GM19372 (cell line): ENCODE measurements at regions not wholly inside any gene's neighbourhood (a gene's known extent, or its start where the extent isn't known, plus 50 kb on each side); places are given as distances from the start of the nearest gene placed in this dataset.

Experiments
- ATAC-seq: cut with Tn5 transposase; IDR thresholded peaks from one replicate; pipeline ENCODE4 v1.9.1; 2021; ENCODE audit warnings: mild to moderate bottlenecking, low read depth, moderate library complexity; ENCODE audit not compliant: unreplicated experiment

- no peak for ATAC-seq
Observed at GRCh38 chr7:52289247-52289646, 746.2 kb upstream of the POM121L12 start.

DNA sequence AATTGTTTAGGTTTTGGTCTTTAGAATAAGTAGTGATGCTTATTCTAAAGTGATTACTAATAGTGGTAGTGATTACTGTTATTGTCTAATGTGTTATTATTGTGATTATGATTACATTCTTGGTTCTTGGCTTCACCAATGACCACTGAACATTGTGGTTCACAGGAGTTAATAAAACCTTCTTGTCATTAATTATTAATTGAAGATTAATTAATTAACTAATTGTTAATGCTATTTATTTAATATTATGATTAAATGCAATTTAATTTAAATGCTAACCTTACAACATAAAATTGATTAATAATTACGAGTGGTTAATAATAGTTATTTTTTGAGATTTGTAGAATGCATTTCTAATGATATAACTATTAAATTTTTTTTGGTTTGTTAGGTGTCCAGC, 747.7 kb upstream of the POM121L12 start:
- ATAC-seq: no peak

- ATAC-seq: no peak
Observed at GRCh38 chr7:52285689-52286088, 749.7 kb upstream of the POM121L12 start.

DNA sequence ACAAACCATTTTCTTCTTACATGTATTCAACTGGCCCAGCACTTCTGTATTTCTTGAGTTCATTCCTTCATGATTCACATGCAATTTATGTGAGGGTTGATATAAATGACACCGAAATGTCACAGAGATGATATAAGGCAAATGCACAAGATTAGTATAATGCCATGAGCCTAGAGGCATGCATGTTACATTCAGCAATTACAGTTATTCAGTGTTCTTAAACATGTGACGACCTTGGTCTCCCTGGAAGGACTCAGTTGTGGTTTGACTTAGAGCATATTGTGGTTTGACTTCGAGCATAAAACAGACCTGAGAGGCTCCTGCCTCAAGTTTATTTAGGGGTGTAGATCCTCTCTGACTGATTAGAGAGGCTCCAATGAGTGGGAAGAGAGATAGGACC, 752.1 kb upstream of the POM121L12 start:
- no peak for ATAC-seq

DNA sequence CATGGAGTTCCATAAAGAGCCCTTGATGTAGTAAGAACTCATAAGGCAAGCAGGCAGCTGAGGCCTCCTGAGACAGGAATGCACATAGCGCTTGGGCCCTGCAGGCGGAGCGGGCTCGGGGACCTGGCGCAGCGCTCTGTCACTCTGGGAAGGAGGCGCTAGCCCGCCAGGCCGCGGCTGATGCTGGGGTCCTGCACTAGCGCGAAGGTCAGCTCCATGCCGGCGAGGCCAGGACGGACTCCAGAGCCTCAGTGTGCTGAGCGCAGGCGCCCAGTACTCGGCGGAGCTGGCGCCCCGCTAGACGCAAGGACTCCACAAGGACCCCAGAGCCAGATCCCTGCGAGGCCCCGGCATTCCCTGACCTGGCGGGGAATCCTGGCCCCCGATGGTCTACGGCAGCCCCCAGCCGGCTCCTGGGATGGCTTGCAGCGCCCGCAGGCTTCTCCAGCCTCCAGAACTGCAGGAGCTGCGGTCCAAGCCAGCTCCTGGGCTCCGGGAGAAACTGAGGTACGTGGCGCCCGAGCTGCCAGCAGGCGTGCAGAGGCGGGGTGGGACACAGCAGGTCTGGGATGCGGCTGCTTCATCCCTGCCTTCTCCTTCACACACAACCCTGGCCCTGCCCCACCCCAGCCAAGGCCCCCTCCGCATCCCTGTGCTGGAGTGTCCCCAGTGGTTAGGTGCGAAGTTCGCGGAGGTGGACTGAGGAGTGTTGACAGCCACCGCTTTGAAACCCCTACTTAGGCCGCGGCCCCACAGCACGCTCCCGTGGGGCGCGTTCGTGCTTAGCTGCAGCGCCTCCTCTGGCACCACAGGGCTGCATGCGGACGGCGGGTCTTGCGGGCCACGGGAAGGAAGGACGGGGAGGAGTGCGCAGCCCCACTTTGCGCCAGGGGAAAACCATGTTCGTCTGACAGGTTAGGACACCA, 761.5 kb upstream of the POM121L12 start:
- no peak for ATAC-seq

DNA sequence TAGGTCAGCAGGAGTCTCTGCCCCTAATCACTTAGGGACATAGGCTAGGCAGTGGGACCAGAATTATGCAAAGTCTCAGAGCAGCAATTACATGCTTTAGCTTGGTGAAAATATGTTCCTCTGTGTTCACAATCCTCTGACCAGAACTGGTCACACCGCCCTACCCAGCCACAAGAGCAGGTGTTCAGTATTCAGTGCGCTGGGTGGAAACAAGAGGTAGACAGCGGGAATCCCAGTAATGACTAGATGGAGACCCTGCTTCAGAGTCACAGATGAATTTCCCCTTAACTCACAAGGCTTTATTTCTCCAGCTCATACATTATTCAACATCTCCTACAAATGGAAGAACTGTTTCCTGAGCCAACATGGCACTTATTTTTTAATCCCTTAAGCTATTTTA, 763.7 kb upstream of the POM121L12 start:
- ATAC-seq: no peak

DNA sequence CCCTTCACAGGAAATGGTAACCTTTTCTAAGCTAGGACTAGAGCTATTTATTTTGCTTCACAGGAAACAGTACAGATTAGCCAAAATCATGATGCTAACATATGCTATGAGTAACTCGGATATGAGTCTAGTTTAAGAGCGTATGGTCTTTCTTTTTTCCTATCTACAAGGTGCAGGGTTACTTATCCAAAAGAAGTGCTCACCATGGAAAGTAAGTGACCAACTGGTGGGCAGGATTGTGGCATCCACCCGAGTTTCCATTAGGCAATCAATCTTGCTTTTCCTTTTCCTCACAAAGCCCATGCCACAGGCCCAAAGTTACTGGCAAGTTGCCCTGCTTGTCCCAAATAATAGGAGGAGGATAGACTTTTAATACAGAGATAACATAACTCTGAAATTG, 765.1 kb upstream of the POM121L12 start:
- ATAC-seq: no peak

DNA sequence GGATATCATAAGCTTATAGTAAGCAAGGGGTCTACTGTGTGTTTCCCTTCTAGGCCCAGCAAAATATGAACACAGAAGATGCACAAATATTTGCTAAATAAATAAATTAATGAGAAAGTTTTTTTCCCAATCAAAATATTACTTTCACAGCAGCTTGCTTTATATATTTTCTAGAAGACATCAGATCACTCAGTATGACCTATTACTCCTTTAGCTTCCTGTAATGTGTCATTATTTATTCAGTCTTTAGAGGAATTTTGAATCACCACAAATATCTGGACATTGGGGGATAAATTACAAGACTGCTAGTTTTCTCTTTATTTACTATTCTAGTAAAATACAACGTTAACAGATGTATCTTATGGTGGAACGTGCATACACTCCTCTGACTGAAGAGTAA, 765.8 kb upstream of the POM121L12 start:
- ATAC-seq: no peak

GRCh38 chr7:52261057-52261456, 774.4 kb upstream of the POM121L12 start:
- ATAC-seq: no peak

DNA sequence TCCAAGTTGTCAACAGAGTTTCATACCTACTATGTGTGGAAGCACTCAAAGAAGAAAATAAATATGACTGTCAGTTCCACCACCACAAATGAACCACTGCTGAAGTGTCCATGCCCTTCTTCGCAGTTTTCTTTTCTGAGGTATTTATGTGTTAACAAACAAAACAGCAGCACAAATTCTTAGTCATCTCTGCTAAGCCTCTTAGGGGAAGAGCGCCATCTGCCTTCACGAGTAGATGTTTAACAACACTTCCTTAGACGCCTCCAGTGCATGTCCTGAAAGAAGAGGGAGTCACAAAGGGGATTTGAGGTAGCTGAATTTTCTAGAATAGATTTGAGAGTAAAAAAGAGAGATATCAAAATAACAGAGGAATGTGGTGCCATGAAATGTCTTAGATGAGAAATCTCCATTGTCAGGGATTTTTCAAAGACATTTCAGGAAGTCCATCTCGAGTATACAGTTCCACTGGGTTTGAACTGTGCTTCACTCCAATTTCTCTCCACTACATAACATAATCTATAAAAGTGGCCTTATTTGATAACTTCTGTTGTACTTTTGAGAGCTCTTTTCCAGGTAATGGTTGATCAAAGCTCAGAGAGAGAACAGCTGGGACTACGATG, 775.3 kb upstream of the POM121L12 start:
- no peak for ATAC-seq

GRCh38 chr7:52257890-52258289, 777.5 kb upstream of the POM121L12 start:
- no peak for ATAC-seq

GRCh38 chr7:52254396-52255010, 780.9 kb upstream of the POM121L12 start:
- ATAC-seq: no peak

- ATAC-seq: no peak
Observed at GRCh38 chr7:52253953-52254352, 781.5 kb upstream of the POM121L12 start.

DNA sequence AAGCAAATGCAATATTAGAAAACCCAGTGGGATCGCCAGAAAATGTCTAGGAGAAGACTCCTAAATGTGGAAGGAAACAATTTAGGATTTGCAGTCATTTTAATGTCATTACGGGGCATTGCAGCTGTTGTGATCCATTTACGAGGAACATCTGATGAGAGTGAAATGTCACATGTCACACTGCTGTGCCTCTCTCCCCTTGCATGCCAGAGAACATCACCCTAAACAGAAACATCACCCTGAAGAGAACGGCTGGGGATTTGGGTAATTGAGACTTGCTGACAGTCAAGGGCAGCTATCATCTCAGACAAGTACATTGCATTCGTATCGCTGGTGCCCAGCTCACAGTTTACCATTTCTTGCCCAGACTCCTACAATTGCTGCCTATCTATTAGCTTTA, 785.7 kb upstream of the POM121L12 start:
- ATAC-seq: no peak

GRCh38 chr7:52247518-52247917, 787.9 kb upstream of the POM121L12 start:
- no peak for ATAC-seq

GRCh38 chr7:52243685-52244084, 791.7 kb upstream of the POM121L12 start:
- ATAC-seq: no peak

DNA sequence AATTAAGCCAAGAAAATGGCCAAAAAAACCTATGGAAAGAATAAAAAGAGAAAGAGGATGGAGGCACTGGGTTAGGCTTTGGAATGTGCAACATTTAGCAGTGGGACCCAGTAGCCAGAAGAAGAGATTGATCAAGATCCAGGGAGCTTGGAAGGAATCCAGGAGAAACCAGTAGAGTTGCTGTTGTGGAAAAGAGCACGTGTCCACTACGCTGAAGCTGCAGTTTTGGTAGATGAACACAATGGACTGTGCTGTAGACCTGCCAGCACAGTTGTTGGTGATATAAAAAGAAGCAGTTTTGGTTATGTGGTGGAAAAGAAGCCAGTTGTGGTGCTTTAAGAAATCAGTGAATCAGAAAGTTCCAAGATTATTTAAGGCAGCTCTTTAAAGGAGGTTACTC, 802.2 kb upstream of the POM121L12 start:
- no peak for ATAC-seq

DNA sequence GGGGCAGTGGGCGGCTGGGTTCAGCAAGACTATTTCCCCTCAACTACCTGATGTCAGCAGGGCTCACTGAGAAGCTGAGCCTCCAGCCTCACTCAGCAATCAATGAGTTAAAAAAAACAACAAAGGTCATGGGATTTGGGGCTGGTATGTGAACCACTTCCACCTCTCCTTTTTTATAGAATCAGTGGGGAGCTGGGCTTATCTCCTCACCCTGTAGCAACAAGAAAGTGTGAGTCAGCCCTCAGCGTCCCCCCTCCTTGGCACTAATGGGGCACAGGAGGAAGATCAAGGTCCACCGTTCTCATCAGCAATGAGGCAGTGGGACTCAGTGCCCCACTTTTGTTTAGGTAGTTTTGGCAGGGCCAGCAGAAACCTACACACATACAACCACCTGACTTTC, 823.5 kb upstream of the POM121L12 start:
- no peak for ATAC-seq

DNA sequence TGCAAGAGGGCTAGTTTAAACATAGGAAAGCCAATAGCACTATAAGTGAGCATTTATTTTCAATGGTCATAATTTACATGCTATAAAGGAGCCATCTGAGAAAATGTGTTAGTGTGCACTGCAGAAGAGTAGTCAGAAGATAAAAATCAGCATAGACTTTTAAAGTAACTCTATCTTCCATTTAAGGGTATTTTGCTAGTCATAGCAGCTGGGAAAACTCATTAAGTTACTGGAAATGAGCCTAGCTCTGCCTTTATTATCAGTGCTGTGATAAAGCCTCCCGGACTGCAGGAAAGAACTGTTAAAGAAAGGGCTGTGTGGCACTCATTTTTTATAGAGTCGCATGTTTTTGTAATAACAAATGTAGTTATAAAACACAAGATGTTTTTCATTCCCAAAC, 825.8 kb upstream of the POM121L12 start:
- ATAC-seq: no peak

GRCh38 chr7:52197221-52197620, 838.2 kb upstream of the POM121L12 start:
- no peak for ATAC-seq

GRCh38 chr7:52195664-52196063, 839.8 kb upstream of the POM121L12 start:
- no peak for ATAC-seq
